Uterus (tissue), 2 donors: ENCODE measurements at regions not wholly inside any gene's neighbourhood (a gene's known extent, or its start where the extent isn't known, plus 50 kb on each side); places are given as distances from the start of the nearest gene placed in this dataset.

ENCODE experiments used
- POLR2A ChIP-seq, 2 donors: fragments of 450-650 bp; IDR thresholded peaks; one replicate each; pipeline ENCODE4 v1.6.1; 2016; ENCODE audit warnings: antibody characterized with exemption in 2 of 2, mild to moderate bottlenecking in 1 of 2, moderate library complexity in 1 of 2
- TF ChIP-seq, protein P1 (sequence below), 4 experiments: fragments of 200-600 bp in 2 of 4; fragments of 450-650 bp in 2 of 4; sonication (generic) in 2 of 4; IDR thresholded peaks; one replicate each; pipeline ENCODE4 v1.5.1; 2016 to 2019; ENCODE audit warnings: antibody characterized with exemption in 4 of 4, mild to moderate bottlenecking in 2 of 4, moderate library complexity in 1 of 4

DNA sequence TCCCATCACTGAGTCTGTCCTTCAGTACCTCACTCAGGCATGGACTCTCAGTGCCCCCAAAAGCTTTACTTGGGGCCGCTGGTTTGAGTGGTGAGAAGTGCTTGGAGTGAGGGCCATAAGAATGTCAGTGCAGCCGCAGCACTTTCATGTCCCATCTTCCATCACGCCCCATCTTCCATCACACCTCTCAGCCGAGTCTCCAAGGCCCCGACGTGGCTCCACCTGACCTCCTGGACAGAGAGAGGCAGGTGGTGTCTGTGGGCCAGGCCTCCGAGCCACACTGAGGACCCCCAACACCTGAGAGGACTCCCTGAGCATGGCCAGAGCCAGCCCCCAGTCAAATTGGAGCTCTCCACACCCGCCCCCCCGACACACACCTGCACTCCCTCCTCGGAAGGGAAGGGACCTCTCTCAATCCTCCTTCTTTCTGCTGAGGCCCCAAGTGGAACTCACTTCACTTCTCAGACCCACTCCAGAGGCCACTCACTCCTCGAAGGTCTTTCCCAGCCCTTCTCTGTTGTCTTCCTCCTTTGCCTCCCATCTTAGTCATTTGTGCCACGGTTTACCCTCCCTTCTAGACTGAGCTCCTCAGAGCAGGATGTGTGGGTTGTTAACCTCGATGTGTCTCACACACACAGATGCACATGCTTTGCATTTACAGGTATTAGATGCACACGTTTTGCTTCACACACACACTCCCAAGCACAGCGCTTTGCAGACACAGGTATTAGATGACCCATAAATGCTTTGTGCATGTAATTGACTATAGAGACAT, 65.7 kb upstream of the ATP12A start:
- TF ChIP-seq, protein P1, sequence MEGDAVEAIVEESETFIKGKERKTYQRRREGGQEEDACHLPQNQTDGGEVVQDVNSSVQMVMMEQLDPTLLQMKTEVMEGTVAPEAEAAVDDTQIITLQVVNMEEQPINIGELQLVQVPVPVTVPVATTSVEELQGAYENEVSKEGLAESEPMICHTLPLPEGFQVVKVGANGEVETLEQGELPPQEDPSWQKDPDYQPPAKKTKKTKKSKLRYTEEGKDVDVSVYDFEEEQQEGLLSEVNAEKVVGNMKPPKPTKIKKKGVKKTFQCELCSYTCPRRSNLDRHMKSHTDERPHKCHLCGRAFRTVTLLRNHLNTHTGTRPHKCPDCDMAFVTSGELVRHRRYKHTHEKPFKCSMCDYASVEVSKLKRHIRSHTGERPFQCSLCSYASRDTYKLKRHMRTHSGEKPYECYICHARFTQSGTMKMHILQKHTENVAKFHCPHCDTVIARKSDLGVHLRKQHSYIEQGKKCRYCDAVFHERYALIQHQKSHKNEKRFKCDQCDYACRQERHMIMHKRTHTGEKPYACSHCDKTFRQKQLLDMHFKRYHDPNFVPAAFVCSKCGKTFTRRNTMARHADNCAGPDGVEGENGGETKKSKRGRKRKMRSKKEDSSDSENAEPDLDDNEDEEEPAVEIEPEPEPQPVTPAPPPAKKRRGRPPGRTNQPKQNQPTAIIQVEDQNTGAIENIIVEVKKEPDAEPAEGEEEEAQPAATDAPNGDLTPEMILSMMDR (IDR thresholded peaks at IDR 0.05), result no peak
- no peak for TF ChIP-seq POLR2A (IDR thresholded peaks at IDR 0.05)
